ENCODE measurements at regions not wholly inside any gene's neighbourhood (a gene's known extent, or its start where the extent isn't known, plus 50 kb on each side); places are given as distances from the start of the nearest gene placed in this dataset.

DNA sequence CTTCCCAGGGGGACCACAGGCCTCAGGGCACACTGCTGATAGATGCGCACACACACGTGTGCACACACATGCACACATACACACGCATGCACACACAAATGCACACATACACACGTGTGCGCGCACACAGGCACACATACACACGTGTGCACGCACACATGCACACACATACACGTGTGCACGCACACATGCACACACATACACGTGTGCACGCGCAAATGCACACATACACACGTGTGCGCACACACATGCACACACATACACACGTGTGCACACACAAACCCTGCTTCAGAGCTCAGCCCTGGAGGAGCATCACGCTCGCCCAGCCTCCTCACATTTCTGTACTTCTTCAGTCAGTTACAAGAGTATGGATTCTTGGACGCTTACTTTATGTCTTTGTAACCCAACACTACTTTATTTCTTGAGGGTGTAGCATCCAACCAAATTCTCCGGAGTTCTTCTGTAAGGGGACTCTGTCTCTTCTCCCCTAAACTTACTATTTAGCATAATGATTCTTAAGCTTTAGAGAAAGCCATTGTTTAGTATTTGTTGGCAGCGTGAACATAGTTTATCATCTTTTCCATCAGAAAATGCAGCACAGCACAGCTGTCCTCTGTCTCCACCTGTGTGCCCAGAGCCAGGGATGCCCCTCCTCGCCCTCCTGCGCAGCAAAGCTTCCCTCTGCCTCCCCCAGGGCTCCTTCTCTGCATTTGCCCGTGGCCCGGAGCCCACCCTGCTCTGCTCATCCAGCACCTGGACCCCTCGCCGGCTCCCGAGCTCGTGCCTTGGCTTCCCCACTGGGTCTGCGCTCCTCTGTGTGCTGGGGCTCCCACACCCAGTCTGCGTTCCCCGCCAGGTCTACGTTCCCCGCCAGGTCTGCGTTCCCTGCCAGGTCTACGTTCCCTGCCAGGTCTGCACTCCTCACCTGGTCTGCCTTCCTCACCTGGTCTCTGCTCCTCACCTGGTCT lies 74.4 kb upstream of the CTDP1 start:
- TF ChIP-seq, protein P1, sequence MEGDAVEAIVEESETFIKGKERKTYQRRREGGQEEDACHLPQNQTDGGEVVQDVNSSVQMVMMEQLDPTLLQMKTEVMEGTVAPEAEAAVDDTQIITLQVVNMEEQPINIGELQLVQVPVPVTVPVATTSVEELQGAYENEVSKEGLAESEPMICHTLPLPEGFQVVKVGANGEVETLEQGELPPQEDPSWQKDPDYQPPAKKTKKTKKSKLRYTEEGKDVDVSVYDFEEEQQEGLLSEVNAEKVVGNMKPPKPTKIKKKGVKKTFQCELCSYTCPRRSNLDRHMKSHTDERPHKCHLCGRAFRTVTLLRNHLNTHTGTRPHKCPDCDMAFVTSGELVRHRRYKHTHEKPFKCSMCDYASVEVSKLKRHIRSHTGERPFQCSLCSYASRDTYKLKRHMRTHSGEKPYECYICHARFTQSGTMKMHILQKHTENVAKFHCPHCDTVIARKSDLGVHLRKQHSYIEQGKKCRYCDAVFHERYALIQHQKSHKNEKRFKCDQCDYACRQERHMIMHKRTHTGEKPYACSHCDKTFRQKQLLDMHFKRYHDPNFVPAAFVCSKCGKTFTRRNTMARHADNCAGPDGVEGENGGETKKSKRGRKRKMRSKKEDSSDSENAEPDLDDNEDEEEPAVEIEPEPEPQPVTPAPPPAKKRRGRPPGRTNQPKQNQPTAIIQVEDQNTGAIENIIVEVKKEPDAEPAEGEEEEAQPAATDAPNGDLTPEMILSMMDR (IDR thresholded peaks at IDR 0.05; ENCODE audit: poor library complexity), result no peak
- TF ChIP-seq EZH2 (IDR thresholded peaks at IDR 0.05; ENCODE audit: borderline replicate concordance) (no peak), EZH2phosphoT487 (IDR thresholded peaks at IDR 0.05; ENCODE audit: low read depth, severe bottlenecking, unreplicated experiment) (no peak)
